HepG2 (cell line): ENCODE measurements at regions not wholly inside any gene's neighbourhood (a gene's known extent, or its start where the extent isn't known, plus 50 kb on each side); places are given as distances from the start of the nearest gene placed in this dataset.

Source experiments
- ATAC-seq: fragments of 200-7000 bp; cut with Tn5 transposase; 3 replicates; pipeline ENCODE4 v1.9.1; 2020; ENCODE audit warnings: mild to moderate bottlenecking, moderate library complexity
- BruUV-seq: library from RNA; stranded (reverse); fragments of 400-500 nt; replicated peaks from 2 replicates; lab custom pipeline; 2021; lab: Mats Ljungman, UMichigan
- CTCF ChIA-PET: fragments of 300-600 bp; formaldehyde crosslinking; extraction: SDS; loops from one replicate; lab custom pipeline; 2021; ENCODE audit warnings: low total read pairs, inconsistent platforms, low intra/inter-chr PET ratio; lab: Yijun Ruan, JAX
- POLR2A ChIA-PET: fragments of 350-600 bp; sonication (Branson Sonifier 250); formaldehyde crosslinking; loops from one replicate; lab custom pipeline; 2020; ENCODE audit warnings: antibody characterized with exemption, inconsistent platforms; lab: Yijun Ruan, JAX
- DNase-seq: peaks from one replicate; pipeline ENCODE4 v3.0.0-alpha.2; 2015; ENCODE audit warnings: low spot score
- FAIRE-seq: peaks from 3 replicates; lab custom pipeline; 2011; peaks lifted over from hg19 to GRCh38; lab: Jason Lieb, UNC
- H2AFZ ChIP-seq: one replicate; pipeline ENCODE4 v1.6.1; 2011; ENCODE audit warnings: low read length, inconsistent platforms
- H3K27ac ChIP-seq: fragments of 300-600 bp; 3 replicates; pipeline ENCODE4 v1.8.0; 2011; ENCODE audit warnings: mixed run types, mild to moderate bottlenecking, mixed read lengths, low read length, inconsistent platforms; ENCODE audit not compliant: insufficient read depth; ENCODE audit errors: extremely low read length
- H3K27me3 ChIP-seq, 2 experiments: fragments of 200-600 bp in 1 of 2; 2 replicates in 1 of 2; 3 replicates in 1 of 2; pipeline versions ENCODE4 v1.6.0 to v1.8.0; 2011; ENCODE audit warnings: low read length in 2 of 2, mild to moderate bottlenecking in 2 of 2, moderate library complexity in 2 of 2, inconsistent platforms in 1 of 2; ENCODE audit not compliant: insufficient read depth in 2 of 2, control insufficient read depth in 1 of 2
- H3K36me3 ChIP-seq, 2 experiments: fragments of 200-600 bp in 1 of 2; replicated peaks in 1 of 2; 2 replicates in 1 of 2; 3 replicates in 1 of 2; pipeline versions ENCODE4 v1.5.1 to v1.8.0; 2011; ENCODE audit warnings: low read length in 2 of 2, inconsistent platforms in 1 of 2; ENCODE audit not compliant: insufficient read depth in 2 of 2, control insufficient read depth in 1 of 2
- H3K4me1 ChIP-seq: 2 replicates; pipeline ENCODE4 v1.5.1; 2012; ENCODE audit warnings: low read length, inconsistent platforms; ENCODE audit not compliant: insufficient read depth
- H3K4me2 ChIP-seq: 2 replicates; pipeline ENCODE4 v1.6.0; 2011; ENCODE audit warnings: low read depth, low read length, inconsistent platforms
- H3K4me3 ChIP-seq, 3 experiments: fragments of 200-600 bp in 1 of 3; sonication (generic), shearing (Covaris generic) in 1 of 3; replicated peaks in 1 of 3; 2 replicates each; pipeline ENCODE4 v1.5.1; 2011 to 2016; ENCODE audit warnings: low read length in 3 of 3, inconsistent platforms in 2 of 3, low read depth in 2 of 3, mild to moderate bottlenecking in 2 of 3, control low read depth in 1 of 3, mixed read lengths in 1 of 3; ENCODE audit not compliant: insufficient read depth in 1 of 3
- H3K79me2 ChIP-seq: one replicate; pipeline ENCODE4 v1.6.1; 2011; ENCODE audit warnings: low read length, inconsistent platforms; ENCODE audit not compliant: insufficient read depth
- H3K9ac ChIP-seq: 2 replicates; pipeline ENCODE4 v1.6.0; 2011; ENCODE audit warnings: mild to moderate bottlenecking, low read depth, low read length, inconsistent platforms; ENCODE audit not compliant: insufficient read depth
- H3K9me3 ChIP-seq: 2 replicates; pipeline ENCODE4 v1.5.1; 2012; ENCODE audit warnings: mild to moderate bottlenecking, low read length
- H4K20me1 ChIP-seq: 2 replicates; pipeline ENCODE4 v1.6.0; 2011; ENCODE audit warnings: inconsistent platforms, mild to moderate bottlenecking, low read length, moderate library complexity; ENCODE audit not compliant: insufficient read depth
- ATF4 ChIP-seq, 2 experiments: fragments of 450-650 bp in 1 of 2; sonication (generic) in 1 of 2; formaldehyde crosslinking; IDR thresholded peaks; 2 replicates each; pipeline versions ENCODE4 v1.5.0 to v1.8.0; 2020 to 2022; ENCODE audit warnings: mild to moderate bottlenecking in 1 of 2, missing genetic modification reagents in 1 of 2
- MIER2 ChIP-seq: IDR thresholded peaks from 2 replicates; pipeline ENCODE4 v1.6.1; 2016; ENCODE audit warnings: missing biosample characterization, missing genetic modification reagents
- PITX1 ChIP-seq: sonication (generic); formaldehyde crosslinking; IDR thresholded peaks from 2 replicates; pipeline ENCODE4 v1.5.1; 2020; ENCODE audit warnings: mild to moderate bottlenecking, missing genetic modification reagents
- SUZ12 ChIP-seq: fragments of 150-350 bp; IDR thresholded peaks from 2 replicates; pipeline ENCODE4 v1.6.1; 2014; ENCODE audit warnings: low read depth, low read length
- ZNF18 ChIP-seq: sonication (generic); formaldehyde crosslinking; IDR thresholded peaks from 2 replicates; pipeline ENCODE4 v1.8.0; 2022; ENCODE audit warnings: mild to moderate bottlenecking, missing genetic modification reagents; ENCODE audit not compliant: insufficient replicate concordance
- ZNF235 ChIP-seq: sonication (generic); formaldehyde crosslinking; IDR thresholded peaks from 2 replicates; pipeline ENCODE4 v1.8.1; 2023; ENCODE audit warnings: mild to moderate bottlenecking, missing genetic modification reagents, borderline replicate concordance
- ZNF362 ChIP-seq: sonication (generic); formaldehyde crosslinking; IDR thresholded peaks from 2 replicates; pipeline ENCODE4 v1.4.0; 2020; ENCODE audit warnings: missing genetic modification reagents, mild to moderate bottlenecking, borderline replicate concordance
- ZNF674 ChIP-seq: sonication (generic); formaldehyde crosslinking; IDR thresholded peaks from 2 replicates; pipeline ENCODE4 v1.5.0; 2020; ENCODE audit warnings: low read depth, mild to moderate bottlenecking, missing genetic modification reagents
- ZNF790 ChIP-seq: sonication (generic); formaldehyde crosslinking; IDR thresholded peaks from 2 replicates; pipeline ENCODE4 v1.8.0; 2022; ENCODE audit warnings: missing genetic modification reagents, mild to moderate bottlenecking, borderline replicate concordance
- WGBS: methylation state at CpG from one replicate; pipeline ENCODE4 v1.1.6; 2017; ENCODE audit warnings: low lambda C conversion rate; 5-methylcytosine and 5-hydroxymethylcytosine counted together
- in situ Hi-C: cut with HindIII; loops from 2 replicates; pipeline ENCODE4 v1.10.0; 2017; ENCODE audit warnings: low pct_unique_long_range_greater_than_20kb; ENCODE audit not compliant: extremely low pct_ligation_motif_present
- intact Hi-C: fragments of 100-400 bp; cut with micrococcal nuclease; formaldehyde crosslinking; loops from one replicate; pipeline ENCODE4 v1.10.0; 2022; ENCODE audit not compliant: unreplicated experiment
- TF ChIP-seq, protein P1 (sequence below): sonication (generic); formaldehyde crosslinking; IDR thresholded peaks from 2 replicates; pipeline ENCODE4 v1.5.0; 2020; ENCODE audit warnings: mild to moderate bottlenecking, missing genetic modification reagents
- TF ChIP-seq, protein P2 (sequence below): fragments of 450-650 bp; IDR thresholded peaks from 2 replicates; pipeline ENCODE4 v1.6.1; 2017

DNA sequence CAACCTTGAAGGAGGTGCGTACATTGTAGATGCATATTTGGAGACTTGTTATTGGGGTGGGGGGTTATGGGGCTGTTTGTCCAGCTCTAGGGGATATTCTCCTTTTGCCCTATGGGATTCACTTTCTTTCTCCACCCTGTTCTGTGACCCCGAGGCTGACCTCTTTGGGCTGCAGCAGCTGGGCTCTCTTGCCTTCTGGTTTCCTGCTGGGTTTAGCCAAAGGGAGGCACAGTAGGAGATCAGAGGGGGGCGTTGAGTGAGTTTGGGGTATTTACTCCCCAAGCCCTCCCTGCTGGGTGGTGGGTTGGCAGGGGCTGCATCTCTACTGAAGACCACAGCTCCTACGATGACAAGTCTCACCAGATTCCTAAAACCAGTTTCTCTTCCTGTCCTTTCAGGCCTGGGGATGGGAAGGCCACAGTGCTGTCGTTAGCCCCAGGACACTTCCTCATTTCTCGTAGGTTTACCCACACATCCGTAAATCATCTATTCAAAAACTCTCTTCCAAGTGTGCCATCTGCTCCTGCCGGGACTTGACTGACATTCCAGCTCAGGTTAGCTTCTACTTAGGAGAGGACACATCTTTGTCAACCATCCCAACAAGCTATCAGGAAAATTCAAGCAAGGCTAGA is 127.1 kb downstream of the TMEM30B start:
- H2AFZ ChIP-seq: no peak overlapping the region
- no peaks in the 10 kb centered on the region for H3K9me3 ChIP-seq
- peaks cover 0 to 1% of the 10 kb centered on the region in 2 experiments; a peak in 1 of 5 replicates for H3K27me3 ChIP-seq
- no peak overlapping the region for H3K4me2 ChIP-seq
- ATAC-seq: no peak
- H3K36me3 ChIP-seq: no peaks in the 10 kb centered on the region
- no TSS peak for BruUV-seq
- CTCF ChIA-PET: no interaction called here
- no peak overlapping the region for H3K4me3 ChIP-seq
- no peaks in the 10 kb centered on the region for H4K20me1 ChIP-seq
- H3K79me2 ChIP-seq: no peaks in the 10 kb centered on the region
- H3K9ac ChIP-seq: no peak overlapping the region
- TF ChIP-seq ZNF235 (CRISPR knock-in tag): no peak
- no peak for TF ChIP-seq ZNF18
- TF ChIP-seq, protein P1, sequence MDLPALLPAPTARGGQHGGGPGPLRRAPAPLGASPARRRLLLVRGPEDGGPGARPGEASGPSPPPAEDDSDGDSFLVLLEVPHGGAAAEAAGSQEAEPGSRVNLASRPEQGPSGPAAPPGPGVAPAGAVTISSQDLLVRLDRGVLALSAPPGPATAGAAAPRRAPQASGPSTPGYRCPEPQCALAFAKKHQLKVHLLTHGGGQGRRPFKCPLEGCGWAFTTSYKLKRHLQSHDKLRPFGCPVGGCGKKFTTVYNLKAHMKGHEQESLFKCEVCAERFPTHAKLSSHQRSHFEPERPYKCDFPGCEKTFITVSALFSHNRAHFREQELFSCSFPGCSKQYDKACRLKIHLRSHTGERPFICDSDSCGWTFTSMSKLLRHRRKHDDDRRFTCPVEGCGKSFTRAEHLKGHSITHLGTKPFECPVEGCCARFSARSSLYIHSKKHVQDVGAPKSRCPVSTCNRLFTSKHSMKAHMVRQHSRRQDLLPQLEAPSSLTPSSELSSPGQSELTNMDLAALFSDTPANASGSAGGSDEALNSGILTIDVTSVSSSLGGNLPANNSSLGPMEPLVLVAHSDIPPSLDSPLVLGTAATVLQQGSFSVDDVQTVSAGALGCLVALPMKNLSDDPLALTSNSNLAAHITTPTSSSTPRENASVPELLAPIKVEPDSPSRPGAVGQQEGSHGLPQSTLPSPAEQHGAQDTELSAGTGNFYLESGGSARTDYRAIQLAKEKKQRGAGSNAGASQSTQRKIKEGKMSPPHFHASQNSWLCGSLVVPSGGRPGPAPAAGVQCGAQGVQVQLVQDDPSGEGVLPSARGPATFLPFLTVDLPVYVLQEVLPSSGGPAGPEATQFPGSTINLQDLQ: no peak
- no peak for TF ChIP-seq SUZ12
- TF ChIP-seq ZNF790 (CRISPR knock-in tag): no peak
- TF ChIP-seq PITX1 (CRISPR knock-in tag): no peak
- no peak for TF ChIP-seq ZNF362
- no peak for TF ChIP-seq MIER2 (CRISPR knock-in tag)
- TF ChIP-seq ZNF674 (CRISPR knock-in tag): no peak
- no peak for TF ChIP-seq ATF4 (CRISPR knock-in tag; IDR thresholded peaks at IDR 0.05)
- TF ChIP-seq, protein P2, sequence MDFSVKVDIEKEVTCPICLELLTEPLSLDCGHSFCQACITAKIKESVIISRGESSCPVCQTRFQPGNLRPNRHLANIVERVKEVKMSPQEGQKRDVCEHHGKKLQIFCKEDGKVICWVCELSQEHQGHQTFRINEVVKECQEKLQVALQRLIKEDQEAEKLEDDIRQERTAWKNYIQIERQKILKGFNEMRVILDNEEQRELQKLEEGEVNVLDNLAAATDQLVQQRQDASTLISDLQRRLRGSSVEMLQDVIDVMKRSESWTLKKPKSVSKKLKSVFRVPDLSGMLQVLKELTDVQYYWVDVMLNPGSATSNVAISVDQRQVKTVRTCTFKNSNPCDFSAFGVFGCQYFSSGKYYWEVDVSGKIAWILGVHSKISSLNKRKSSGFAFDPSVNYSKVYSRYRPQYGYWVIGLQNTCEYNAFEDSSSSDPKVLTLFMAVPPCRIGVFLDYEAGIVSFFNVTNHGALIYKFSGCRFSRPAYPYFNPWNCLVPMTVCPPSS: no peak
- POLR2A ChIA-PET: no interaction called here
- intact Hi-C loops: no loop called here
- no peak overlapping the region for H3K27ac ChIP-seq
- FAIRE-seq: no peak
- H3K4me1 ChIP-seq: peaks cover 15% of the 10 kb centered on the region; the same call in 1 of the 2 replicates
- 47% methylated on average over 7 of the region's 8 CpGs for WGBS
- DNase-seq: no peak
- in situ Hi-C loops: no loop called here
